ENCODE measurements at regions not wholly inside any gene's neighbourhood (a gene's known extent, or its start where the extent isn't known, plus 50 kb on each side); places are given as distances from the start of the nearest gene placed in this dataset.

DNA sequence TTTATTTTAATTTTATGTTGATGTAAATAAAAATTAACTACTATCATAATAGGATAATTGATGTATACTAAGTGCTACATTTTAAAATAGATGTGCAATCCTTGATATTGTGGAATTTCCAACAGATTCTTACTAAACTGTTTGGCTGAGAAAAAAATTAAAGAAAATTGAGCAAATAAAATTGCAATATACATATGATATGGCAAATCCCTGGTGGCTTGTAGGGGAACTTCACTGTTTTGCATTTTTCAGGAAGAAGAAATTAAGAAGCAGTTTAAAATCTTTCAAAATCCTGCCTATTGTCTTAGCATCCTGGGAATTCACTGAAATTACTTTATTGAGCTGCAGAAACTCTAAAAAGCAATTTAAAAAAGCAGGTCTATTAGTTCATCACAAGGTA is 191.4 kb upstream of the ADGRB3 start:
- Histone ChIP-seq H3K36me3 (no peaks in the 10 kb centered on the region), H3K27me3 (no peaks in the 10 kb centered on the region), H3K4me1 (no peaks in the 10 kb centered on the region), H3K27ac (no peak overlapping the region), H3K9me3 (no peaks in the 10 kb centered on the region), H3K4me3 (no peak overlapping the region)
- DNase-seq (ENCODE audit: extremely low spot score in 2 of 2): no peak
- intact Hi-C loops (cut with DNase I): no loop called here
- TF ChIP-seq CTCF (IDR thresholded peaks at IDR 0.05) (no peak), POLR2AphosphoS5 (IDR thresholded peaks at IDR 0.05; ENCODE audit: insufficient read depth in 1 of 2, low read depth in 1 of 2) (no peak), POLR2A (IDR thresholded peaks at IDR 0.05) (no peak)

DNA sequence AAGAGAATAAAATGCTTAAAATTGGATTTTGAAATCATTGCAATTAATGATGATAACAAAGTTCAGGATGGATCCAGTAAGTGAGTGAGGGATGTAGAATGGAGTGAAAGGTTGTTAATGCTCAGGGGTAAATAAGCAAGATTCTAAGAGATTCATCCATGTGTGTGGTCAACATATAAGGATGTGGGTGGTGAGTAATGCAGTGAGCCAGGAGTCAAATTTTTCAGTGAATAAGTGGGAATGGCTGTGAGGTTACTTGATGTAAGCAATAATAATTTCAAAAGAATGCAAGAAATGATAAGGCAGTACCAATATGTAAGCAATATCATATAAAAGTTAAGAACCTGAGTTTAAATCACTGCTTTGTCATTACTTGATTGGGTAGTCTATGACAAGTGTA is 207.5 kb upstream of the ADGRB3 start:
- Histone ChIP-seq H3K4me3 (no peak overlapping the region), H3K27me3 (no peaks in the 10 kb centered on the region), H3K36me3 (no peaks in the 10 kb centered on the region), H3K27ac (no peak overlapping the region), H3K4me1 (no peaks in the 10 kb centered on the region), H3K9me3 (no peaks in the 10 kb centered on the region)
- DNase-seq (ENCODE audit: extremely low spot score in 2 of 2): no peak
- intact Hi-C loops (cut with DNase I): no loop called here
- TF ChIP-seq POLR2AphosphoS5 (IDR thresholded peaks at IDR 0.05; ENCODE audit: insufficient read depth in 1 of 2, low read depth in 1 of 2) (no peak), POLR2A (IDR thresholded peaks at IDR 0.05) (no peak), CTCF (IDR thresholded peaks at IDR 0.05) (no peak)

DNA sequence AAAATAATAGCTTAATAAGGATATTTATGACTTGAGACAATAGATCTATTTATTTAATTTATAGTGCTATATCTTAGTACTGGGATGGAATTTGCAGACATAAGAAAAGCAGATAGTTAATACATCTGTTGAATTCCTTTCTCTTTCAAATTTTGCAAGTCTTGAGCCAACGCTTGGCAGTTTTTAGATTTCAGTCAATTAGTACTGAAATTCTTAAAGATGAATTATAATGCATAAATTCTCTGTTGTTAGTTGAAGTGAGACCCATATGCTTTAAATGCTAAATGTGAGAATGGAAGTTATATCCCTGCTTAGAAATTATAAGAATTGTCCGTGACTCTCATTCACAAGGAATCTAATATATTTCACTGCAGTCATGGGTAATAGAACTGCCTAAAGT is 225.1 kb upstream of the ADGRB3 start:
- intact Hi-C loops (cut with DNase I): no loop called here
- H3K4me1 ChIP-seq: no peaks in the 10 kb centered on the region
- no peak for TF ChIP-seq POLR2AphosphoS5 (IDR thresholded peaks at IDR 0.05; ENCODE audit: insufficient read depth in 1 of 2, low read depth in 1 of 2)
- no peak for TF ChIP-seq CTCF (IDR thresholded peaks at IDR 0.05)
- no peak for TF ChIP-seq POLR2A (IDR thresholded peaks at IDR 0.05)
- H3K36me3 ChIP-seq: no peaks in the 10 kb centered on the region
- no peak overlapping the region for H3K27ac ChIP-seq
- no peak overlapping the region for H3K4me3 ChIP-seq
- DNase-seq (ENCODE audit: extremely low spot score in 2 of 2): no peak
- H3K27me3 ChIP-seq: no peaks in the 10 kb centered on the region
- no peaks in the 10 kb centered on the region for H3K9me3 ChIP-seq

- Histone ChIP-seq H3K36me3 (no peaks in the 10 kb centered on the region), H3K27me3 (no peaks in the 10 kb centered on the region), H3K27ac (no peak overlapping the region), H3K4me3 (no peak overlapping the region), H3K9me3 (no peaks in the 10 kb centered on the region), H3K4me1 (no peaks in the 10 kb centered on the region)
- intact Hi-C loops (cut with DNase I): no loop called here
- TF ChIP-seq POLR2A (IDR thresholded peaks at IDR 0.05) (no peak), POLR2AphosphoS5 (IDR thresholded peaks at IDR 0.05; ENCODE audit: insufficient read depth in 1 of 2, low read depth in 1 of 2) (no peak), CTCF (IDR thresholded peaks at IDR 0.05) (no peak)
- no peak for DNase-seq (ENCODE audit: extremely low spot score in 2 of 2)
Measured at GRCh38 chr6:68400396-68400795, 234.7 kb upstream of the ADGRB3 start.

DNA sequence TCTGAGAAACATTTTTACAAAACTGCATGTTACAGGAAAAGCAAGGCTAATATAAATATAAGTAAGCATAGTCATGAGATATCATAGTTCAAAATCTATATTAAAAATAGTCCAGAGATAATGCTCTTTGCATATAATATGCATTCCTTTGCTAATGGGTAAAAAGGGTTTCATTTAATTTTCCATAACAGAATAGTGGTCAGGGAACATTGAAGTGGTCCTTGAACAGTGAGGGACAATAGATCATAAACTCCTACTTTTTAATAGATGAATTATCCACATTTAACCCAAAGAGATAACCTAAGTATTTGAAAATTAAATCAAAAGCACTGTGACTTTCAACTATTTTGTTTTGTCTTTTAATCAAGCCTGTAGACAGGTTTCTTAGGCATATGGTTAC is 243.1 kb upstream of the ADGRB3 start:
- Histone ChIP-seq H3K9me3 (no peaks in the 10 kb centered on the region), H3K4me3 (no peak overlapping the region), H3K27me3 (no peaks in the 10 kb centered on the region), H3K36me3 (no peaks in the 10 kb centered on the region), H3K4me1 (no peaks in the 10 kb centered on the region), H3K27ac (no peak overlapping the region)
- intact Hi-C loops (cut with DNase I): no loop called here
- DNase-seq (ENCODE audit: extremely low spot score in 2 of 2): no peak
- TF ChIP-seq POLR2A (IDR thresholded peaks at IDR 0.05): no peak
- TF ChIP-seq POLR2AphosphoS5 (IDR thresholded peaks at IDR 0.05; ENCODE audit: insufficient read depth in 1 of 2, low read depth in 1 of 2): no peak
- TF ChIP-seq CTCF (IDR thresholded peaks at IDR 0.05): no peak

Data from vagina (tissue), 2 donors.